ENCODE measurements at regions not wholly inside any gene's neighbourhood (a gene's known extent, or its start where the extent isn't known, plus 50 kb on each side); places are given as distances from the start of the nearest gene placed in this dataset.

DNA sequence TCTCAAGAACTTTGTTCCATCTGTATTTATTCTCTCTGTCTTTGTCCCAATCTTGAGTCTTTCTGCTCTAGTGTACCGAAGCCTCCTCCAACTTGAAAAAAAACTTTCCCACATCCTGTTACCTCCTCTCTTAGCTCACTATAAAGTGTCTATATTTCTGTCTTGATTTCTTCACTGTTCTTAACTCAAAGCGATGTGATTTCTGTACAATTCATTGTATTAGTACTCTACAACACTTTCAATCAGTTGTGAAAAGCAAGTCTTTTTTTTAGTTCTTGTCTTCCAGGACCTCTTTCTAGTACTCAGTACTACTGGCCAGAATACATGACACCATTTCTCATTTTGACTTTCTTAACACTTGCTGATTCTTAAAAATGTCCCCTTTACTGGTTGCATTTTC lies 353.5 kb upstream of the SATB1 start (continued):
- TF ChIP-seq ZBTB43 (CRISPR knock-in tag; IDR thresholded peaks at IDR 0.05), result no peak
- TF ChIP-seq, protein P1, sequence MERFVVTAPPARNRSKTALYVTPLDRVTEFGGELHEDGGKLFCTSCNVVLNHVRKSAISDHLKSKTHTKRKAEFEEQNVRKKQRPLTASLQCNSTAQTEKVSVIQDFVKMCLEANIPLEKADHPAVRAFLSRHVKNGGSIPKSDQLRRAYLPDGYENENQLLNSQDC (CRISPR knock-in tag; IDR thresholded peaks at IDR 0.05), result no peak
- TF ChIP-seq, protein P2, sequence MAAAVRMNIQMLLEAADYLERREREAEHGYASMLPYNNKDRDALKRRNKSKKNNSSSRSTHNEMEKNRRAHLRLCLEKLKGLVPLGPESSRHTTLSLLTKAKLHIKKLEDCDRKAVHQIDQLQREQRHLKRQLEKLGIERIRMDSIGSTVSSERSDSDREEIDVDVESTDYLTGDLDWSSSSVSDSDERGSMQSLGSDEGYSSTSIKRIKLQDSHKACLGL (CRISPR knock-in tag; IDR thresholded peaks at IDR 0.05; ENCODE audit: borderline replicate concordance, poor library complexity, severe bottlenecking), result no peak

- TF ChIP-seq TGIF2 (CRISPR knock-in tag; IDR thresholded peaks at IDR 0.05) (no peak), ZBTB17 (CRISPR knock-in tag; IDR thresholded peaks at IDR 0.05) (no peak), NBN (IDR thresholded peaks at IDR 0.05; ENCODE audit: low read depth) (no peak), BCL6 (CRISPR knock-in tag; IDR thresholded peaks at IDR 0.05) (no peak), ZBED1 (IDR thresholded peaks at IDR 0.05) (no peak), OTX1 (CRISPR knock-in tag; IDR thresholded peaks at IDR 0.05) (no peak), ZNF253 (CRISPR knock-in tag; conservative IDR thresholded peaks at IDR 0.05) (no peak), MTA2 (IDR thresholded peaks at IDR 0.05; ENCODE audit: low read depth) (no peak), SRF (CRISPR knock-in tag; IDR thresholded peaks at IDR 0.05) (no peak)
- TF ChIP-seq, protein P3, sequence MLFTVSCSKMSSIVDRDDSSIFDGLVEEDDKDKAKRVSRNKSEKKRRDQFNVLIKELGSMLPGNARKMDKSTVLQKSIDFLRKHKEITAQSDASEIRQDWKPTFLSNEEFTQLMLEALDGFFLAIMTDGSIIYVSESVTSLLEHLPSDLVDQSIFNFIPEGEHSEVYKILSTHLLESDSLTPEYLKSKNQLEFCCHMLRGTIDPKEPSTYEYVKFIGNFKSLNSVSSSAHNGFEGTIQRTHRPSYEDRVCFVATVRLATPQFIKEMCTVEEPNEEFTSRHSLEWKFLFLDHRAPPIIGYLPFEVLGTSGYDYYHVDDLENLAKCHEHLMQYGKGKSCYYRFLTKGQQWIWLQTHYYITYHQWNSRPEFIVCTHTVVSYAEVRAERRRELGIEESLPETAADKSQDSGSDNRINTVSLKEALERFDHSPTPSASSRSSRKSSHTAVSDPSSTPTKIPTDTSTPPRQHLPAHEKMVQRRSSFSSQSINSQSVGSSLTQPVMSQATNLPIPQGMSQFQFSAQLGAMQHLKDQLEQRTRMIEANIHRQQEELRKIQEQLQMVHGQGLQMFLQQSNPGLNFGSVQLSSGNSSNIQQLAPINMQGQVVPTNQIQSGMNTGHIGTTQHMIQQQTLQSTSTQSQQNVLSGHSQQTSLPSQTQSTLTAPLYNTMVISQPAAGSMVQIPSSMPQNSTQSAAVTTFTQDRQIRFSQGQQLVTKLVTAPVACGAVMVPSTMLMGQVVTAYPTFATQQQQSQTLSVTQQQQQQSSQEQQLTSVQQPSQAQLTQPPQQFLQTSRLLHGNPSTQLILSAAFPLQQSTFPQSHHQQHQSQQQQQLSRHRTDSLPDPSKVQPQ (CRISPR knock-in tag; IDR thresholded peaks at IDR 0.05; ENCODE audit: borderline replicate concordance), result no peak
- TF ChIP-seq, protein P4, sequence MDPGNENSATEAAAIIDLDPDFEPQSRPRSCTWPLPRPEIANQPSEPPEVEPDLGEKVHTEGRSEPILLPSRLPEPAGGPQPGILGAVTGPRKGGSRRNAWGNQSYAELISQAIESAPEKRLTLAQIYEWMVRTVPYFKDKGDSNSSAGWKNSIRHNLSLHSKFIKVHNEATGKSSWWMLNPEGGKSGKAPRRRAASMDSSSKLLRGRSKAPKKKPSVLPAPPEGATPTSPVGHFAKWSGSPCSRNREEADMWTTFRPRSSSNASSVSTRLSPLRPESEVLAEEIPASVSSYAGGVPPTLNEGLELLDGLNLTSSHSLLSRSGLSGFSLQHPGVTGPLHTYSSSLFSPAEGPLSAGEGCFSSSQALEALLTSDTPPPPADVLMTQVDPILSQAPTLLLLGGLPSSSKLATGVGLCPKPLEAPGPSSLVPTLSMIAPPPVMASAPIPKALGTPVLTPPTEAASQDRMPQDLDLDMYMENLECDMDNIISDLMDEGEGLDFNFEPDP (CRISPR knock-in tag; IDR thresholded peaks at IDR 0.05), result no peak
- TF ChIP-seq, protein P5, sequence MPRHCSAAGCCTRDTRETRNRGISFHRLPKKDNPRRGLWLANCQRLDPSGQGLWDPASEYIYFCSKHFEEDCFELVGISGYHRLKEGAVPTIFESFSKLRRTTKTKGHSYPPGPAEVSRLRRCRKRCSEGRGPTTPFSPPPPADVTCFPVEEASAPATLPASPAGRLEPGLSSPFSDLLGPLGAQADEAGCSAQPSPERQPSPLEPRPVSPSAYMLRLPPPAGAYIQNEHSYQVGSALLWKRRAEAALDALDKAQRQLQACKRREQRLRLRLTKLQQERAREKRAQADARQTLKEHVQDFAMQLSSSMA (CRISPR knock-in tag; IDR thresholded peaks at IDR 0.05), result no peak
- POLR2A ChIA-PET, result no interaction called here
- CTCF ChIA-PET (ENCODE audit: low intra/inter-chr PET ratio), result no interaction called here
- in situ Hi-C loops (cut with MboI), result no loop called here
- no peaks in the 10 kb centered on the region for H3K79me2 ChIP-seq (ENCODE audit: control insufficient read depth, insufficient read depth, low read length)
- BruUV-seq (replicated peaks), result no TSS peak
- H4K20me1 ChIP-seq (replicated peaks; ENCODE audit: control insufficient read depth, insufficient read depth, low read length), result no peaks in the 10 kb centered on the region
- H3K4me1 ChIP-seq (replicated peaks in 1 of 2; ENCODE audit: control insufficient read depth in 2 of 2, insufficient read depth in 2 of 2, low read length in 2 of 2), result no peaks in the 10 kb centered on the region
- H3K9me1 ChIP-seq (ENCODE audit: control insufficient read depth, insufficient read depth, low read length), result no peaks in the 10 kb centered on the region
- ATAC-seq, result no peak
- H3K4me3 ChIP-seq, result no peak overlapping the region
- no peak overlapping the region for H3K4me2 ChIP-seq (ENCODE audit: insufficient read depth, low read length)
- H3K36me3 ChIP-seq (ENCODE audit: control insufficient read depth, insufficient read depth, low read length), result no peaks in the 10 kb centered on the region
- H3K9ac ChIP-seq (ENCODE audit: insufficient read depth in 1 of 2, low read depth in 2 of 2, low read length in 2 of 2), result no peak overlapping the region
- intact Hi-C loops (cut with micrococcal nuclease), result no loop called here
- no peak overlapping the region for H2AFZ ChIP-seq (ENCODE audit: low read depth, low read length)
- DNase-seq (ENCODE audit: extremely low read depth in 1 of 4, low spot score in 3 of 4), result no peak
- FAIRE-seq, result no peak
- no peak overlapping the region for H3K27ac ChIP-seq (ENCODE audit: extremely low read depth, low read depth, low read length)
- no peaks in the 10 kb centered on the region for H3K27me3 ChIP-seq (ENCODE audit: control insufficient read depth in 2 of 2, insufficient read depth in 2 of 2, low read length in 2 of 2)
- no peaks in the 10 kb centered on the region for H3K9me3 ChIP-seq (replicated peaks; ENCODE audit: control insufficient read depth, insufficient read depth, low read depth, low read length)
These were observed 353.0 kb upstream of the SATB1 start for GRCh38 chr3:18778094-18778493.

All from K562 (cell line).